Activated T-helper 17 cell treated with anti-CD3 and anti-CD28 coated beads, Interleukin-2, amount 50 U/mL, for 72 hours (primary cell): ENCODE measurements at regions not wholly inside any gene's neighbourhood (a gene's known extent, or its start where the extent isn't known, plus 50 kb on each side); places are given as distances from the start of the nearest gene placed in this dataset.
A peak's percentile ranks its signal among the peaks of the same experiment; 100 is the strongest.

Experiments used
- ATAC-seq: fragments of 150-1000 bp; cut with Tn5 transposase; replicated peaks from 2 replicates; pipeline ENCODE4 v1.10.0; 2021; ENCODE audit warnings: mild to moderate bottlenecking, moderate library complexity
- H3K27ac Mint-ChIP-seq: one replicate; pipeline ENCODE4 v1.8.0; 2022; ENCODE audit warnings: mixed read lengths
- H3K27me3 Mint-ChIP-seq: one replicate; pipeline ENCODE4 v1.8.0; 2022; ENCODE audit warnings: mixed read lengths
- H3K36me3 Mint-ChIP-seq: one replicate; pipeline ENCODE4 v1.8.0; 2022; ENCODE audit warnings: low read depth, mild to moderate bottlenecking, mixed read lengths
- H3K4me1 Mint-ChIP-seq: one replicate; pipeline ENCODE4 v1.8.0; 2022; ENCODE audit warnings: mixed read lengths
- H3K4me3 Mint-ChIP-seq: one replicate; pipeline ENCODE4 v1.8.0; 2022; ENCODE audit warnings: mild to moderate bottlenecking, mixed read lengths
- H3K9me3 Mint-ChIP-seq: one replicate; pipeline ENCODE4 v1.8.0; 2022; ENCODE audit warnings: mixed read lengths

- H3K4me3 Mint-ChIP-seq = peak overlapping the region; percentile 42
- ATAC-seq = no peak
- H3K4me1 Mint-ChIP-seq = no peaks in the 10 kb centered on the region
- H3K36me3 Mint-ChIP-seq = no peaks in the 10 kb centered on the region
- no peaks in the 10 kb centered on the region for H3K9me3 Mint-ChIP-seq
- no peak overlapping the region for H3K27ac Mint-ChIP-seq
- H3K27me3 Mint-ChIP-seq = peaks cover 10% of the 10 kb centered on the region
Measured at GRCh38 chr22:23522623-23523251, 57.4 kb downstream of the IGLL1 start.

- Mint-ChIP-seq H3K27me3 (peaks cover 12% of the 10 kb centered on the region), H3K27ac (no peak overlapping the region), H3K36me3 (no peaks in the 10 kb centered on the region), H3K4me1 (no peaks in the 10 kb centered on the region), H3K9me3 (no peaks in the 10 kb centered on the region), H3K4me3 (peak overlapping the region; percentile 49)
- ATAC-seq = peak; percentile 97
Measured at GRCh38 chr22:23521441-23522113, 58.5 kb downstream of the IGLL1 start.

GRCh38 chr22:23520863-23521440 is 59.1 kb downstream of the IGLL1 start:
- Mint-ChIP-seq H3K9me3 (no peaks in the 10 kb centered on the region), H3K4me1 (no peaks in the 10 kb centered on the region), H3K27ac (no peak overlapping the region), H3K36me3 (no peaks in the 10 kb centered on the region), H3K27me3 (peaks cover 12% of the 10 kb centered on the region), H3K4me3 (peak overlapping the region; percentile 49)
- no peak for ATAC-seq

GRCh38 chr22:23519442-23520157 is 60.5 kb downstream of the IGLL1 start:
- Mint-ChIP-seq H3K27me3 (peaks cover 12% of the 10 kb centered on the region), H3K9me3 (no peaks in the 10 kb centered on the region), H3K4me1 (no peaks in the 10 kb centered on the region), H3K27ac (no peak overlapping the region), H3K36me3 (no peaks in the 10 kb centered on the region), H3K4me3 (no peak overlapping the region)
- no peak for ATAC-seq

- Mint-ChIP-seq H3K9me3 (no peaks in the 10 kb centered on the region), H3K27me3 (peaks cover 12% of the 10 kb centered on the region), H3K27ac (no peak overlapping the region), H3K4me1 (no peaks in the 10 kb centered on the region), H3K36me3 (no peaks in the 10 kb centered on the region), H3K4me3 (no peak overlapping the region)
- ATAC-seq = no peak
Measured at GRCh38 chr22:23518376-23519187, 61.5 kb downstream of the IGLL1 start.

- peaks cover 12% of the 10 kb centered on the region for H3K27me3 Mint-ChIP-seq
- H3K9me3 Mint-ChIP-seq = no peaks in the 10 kb centered on the region
- H3K36me3 Mint-ChIP-seq = no peaks in the 10 kb centered on the region
- H3K4me1 Mint-ChIP-seq = no peaks in the 10 kb centered on the region
- no peak overlapping the region for H3K27ac Mint-ChIP-seq
- ATAC-seq = no peak
- no peak overlapping the region for H3K4me3 Mint-ChIP-seq
Measured at GRCh38 chr22:23517804-23518375, 62.2 kb downstream of the IGLL1 start.

- H3K9me3 Mint-ChIP-seq = no peaks in the 10 kb centered on the region
- ATAC-seq = no peak
- H3K27ac Mint-ChIP-seq = no peak overlapping the region
- no peaks in the 10 kb centered on the region for H3K36me3 Mint-ChIP-seq
- no peaks in the 10 kb centered on the region for H3K4me1 Mint-ChIP-seq
- no peak overlapping the region for H3K4me3 Mint-ChIP-seq
- H3K27me3 Mint-ChIP-seq = peaks cover 12% of the 10 kb centered on the region
Measured at GRCh38 chr22:23516304-23516703, 63.8 kb downstream of the IGLL1 start.

GRCh38 chr22:23514322-23515038 is 65.6 kb downstream of the IGLL1 start:
- Mint-ChIP-seq H3K27ac (no peak overlapping the region), H3K27me3 (peaks cover 12% of the 10 kb centered on the region), H3K36me3 (no peaks in the 10 kb centered on the region), H3K9me3 (no peaks in the 10 kb centered on the region), H3K4me3 (no peak overlapping the region), H3K4me1 (no peaks in the 10 kb centered on the region)
- no peak for ATAC-seq

- Mint-ChIP-seq H3K27ac (no peak overlapping the region), H3K4me3 (no peak overlapping the region), H3K36me3 (no peaks in the 10 kb centered on the region), H3K27me3 (peaks cover 8% of the 10 kb centered on the region), H3K4me1 (no peaks in the 10 kb centered on the region), H3K9me3 (no peaks in the 10 kb centered on the region)
- ATAC-seq = no peak
Measured at GRCh38 chr22:23513705-23514104, 66.4 kb downstream of the IGLL1 start.

GRCh38 chr22:23513133-23513532 is 67.0 kb downstream of the IGLL1 start:
- Mint-ChIP-seq H3K27me3 (peaks cover 4% of the 10 kb centered on the region), H3K4me3 (no peak overlapping the region), H3K36me3 (no peaks in the 10 kb centered on the region), H3K4me1 (no peaks in the 10 kb centered on the region), H3K9me3 (no peaks in the 10 kb centered on the region), H3K27ac (no peak overlapping the region)
- ATAC-seq = no peak

- peaks cover 2% of the 10 kb centered on the region for H3K27me3 Mint-ChIP-seq
- no peak overlapping the region for H3K27ac Mint-ChIP-seq
- no peaks in the 10 kb centered on the region for H3K4me1 Mint-ChIP-seq
- no peak for ATAC-seq
- no peaks in the 10 kb centered on the region for H3K36me3 Mint-ChIP-seq
- H3K9me3 Mint-ChIP-seq = no peaks in the 10 kb centered on the region
- H3K4me3 Mint-ChIP-seq = no peak overlapping the region
Measured at GRCh38 chr22:23512721-23513120, 67.4 kb downstream of the IGLL1 start.

- no peak overlapping the region for H3K4me3 Mint-ChIP-seq
- no peaks in the 10 kb centered on the region for H3K9me3 Mint-ChIP-seq
- no peaks in the 10 kb centered on the region for H3K36me3 Mint-ChIP-seq
- H3K27ac Mint-ChIP-seq = no peak overlapping the region
- ATAC-seq = no peak
- H3K4me1 Mint-ChIP-seq = no peaks in the 10 kb centered on the region
- no peaks in the 10 kb centered on the region for H3K27me3 Mint-ChIP-seq
Measured at GRCh38 chr22:23512348-23512705, 67.8 kb downstream of the IGLL1 start.

- H3K27ac Mint-ChIP-seq = no peak overlapping the region
- no peaks in the 10 kb centered on the region for H3K36me3 Mint-ChIP-seq
- no peaks in the 10 kb centered on the region for H3K9me3 Mint-ChIP-seq
- peaks cover 4% of the 10 kb centered on the region for H3K27me3 Mint-ChIP-seq
- ATAC-seq = no peak
- no peak overlapping the region for H3K4me3 Mint-ChIP-seq
- H3K4me1 Mint-ChIP-seq = no peaks in the 10 kb centered on the region
Measured at GRCh38 chr22:23511627-23512347, 68.3 kb downstream of the IGLL1 start.
